ENCODE measurements at regions not wholly inside any gene's neighbourhood (a gene's known extent, or its start where the extent isn't known, plus 50 kb on each side); places are given as distances from the start of the nearest gene placed in this dataset.

- no peak for TF ChIP-seq CREB1 (IDR thresholded peaks at IDR 0.05; ENCODE audit: low read depth)
- TF ChIP-seq EGR1 (IDR thresholded peaks at IDR 0.05) = no peak
- no peak for TF ChIP-seq USF1 (IDR thresholded peaks at IDR 0.05)
- no peak for TF ChIP-seq NFIC (IDR thresholded peaks at IDR 0.05)
- no peak for TF ChIP-seq YY1 (IDR thresholded peaks at IDR 0.05; ENCODE audit: low read depth)
- no peak for TF ChIP-seq CEBPB (IDR thresholded peaks at IDR 0.05)
- TF ChIP-seq TAF1 (IDR thresholded peaks at IDR 0.05; ENCODE audit: low read depth) = no peak
- TF ChIP-seq RAD21 (IDR thresholded peaks at IDR 0.05; ENCODE audit: low read depth) = no peak
- TF ChIP-seq ZBTB7A (IDR thresholded peaks at IDR 0.05; ENCODE audit: low read depth) = no peak
- no peak for TF ChIP-seq FOXM1 (IDR thresholded peaks at IDR 0.05; ENCODE audit: borderline replicate concordance, low read depth)
Measured at GRCh38 chr4:94139931-94140612, 67.6 kb upstream of the SMARCAD1 start.

GRCh38 chr4:94141001-94141400, 66.7 kb upstream of the SMARCAD1 start:
- no peak for TF ChIP-seq FOXM1 (IDR thresholded peaks at IDR 0.05; ENCODE audit: borderline replicate concordance, low read depth)
- no peak for TF ChIP-seq USF1 (IDR thresholded peaks at IDR 0.05)
- TF ChIP-seq CREB1 (IDR thresholded peaks at IDR 0.05; ENCODE audit: low read depth) = no peak
- TF ChIP-seq YY1 (IDR thresholded peaks at IDR 0.05; ENCODE audit: low read depth) = no peak
- TF ChIP-seq REST (IDR thresholded peaks at IDR 0.05; ENCODE audit: low read depth) = no peak
- TF ChIP-seq EGR1 (IDR thresholded peaks at IDR 0.05) = no peak
- TF ChIP-seq TEAD4 (IDR thresholded peaks at IDR 0.05) = no peak
- no peak for TF ChIP-seq NFIC (IDR thresholded peaks at IDR 0.05)
- TF ChIP-seq ZBTB7A (IDR thresholded peaks at IDR 0.05; ENCODE audit: low read depth) = no peak
- no peak for TF ChIP-seq TAF1 (IDR thresholded peaks at IDR 0.05; ENCODE audit: low read depth)
- no peak for TF ChIP-seq RAD21 (IDR thresholded peaks at IDR 0.05; ENCODE audit: low read depth)
- no peak for TF ChIP-seq TCF12 (IDR thresholded peaks at IDR 0.05; ENCODE audit: low read depth)
- no peak for TF ChIP-seq MAX (IDR thresholded peaks at IDR 0.05)
- no peak for TF ChIP-seq CEBPB (IDR thresholded peaks at IDR 0.05)
- no peak for TF ChIP-seq EP300 (IDR thresholded peaks at IDR 0.05; ENCODE audit: borderline replicate concordance)

- TF ChIP-seq TCF12 (IDR thresholded peaks at IDR 0.05; ENCODE audit: low read depth) = no peak
- no peak for TF ChIP-seq USF1 (IDR thresholded peaks at IDR 0.05)
- no peak for TF ChIP-seq CREB1 (IDR thresholded peaks at IDR 0.05; ENCODE audit: low read depth)
- no peak for TF ChIP-seq MAX (IDR thresholded peaks at IDR 0.05)
- TF ChIP-seq NFIC (IDR thresholded peaks at IDR 0.05) = no peak
- no peak for TF ChIP-seq REST (IDR thresholded peaks at IDR 0.05; ENCODE audit: low read depth)
- TF ChIP-seq YY1 (IDR thresholded peaks at IDR 0.05; ENCODE audit: low read depth) = no peak
- no peak for TF ChIP-seq EP300 (IDR thresholded peaks at IDR 0.05; ENCODE audit: borderline replicate concordance)
- TF ChIP-seq FOXM1 (IDR thresholded peaks at IDR 0.05; ENCODE audit: borderline replicate concordance, low read depth) = no peak
- TF ChIP-seq ZBTB7A (IDR thresholded peaks at IDR 0.05; ENCODE audit: low read depth) = no peak
- TF ChIP-seq EGR1 (IDR thresholded peaks at IDR 0.05) = no peak
- no peak for TF ChIP-seq TEAD4 (IDR thresholded peaks at IDR 0.05)
- TF ChIP-seq RAD21 (IDR thresholded peaks at IDR 0.05; ENCODE audit: low read depth) = no peak
- no peak for TF ChIP-seq CEBPB (IDR thresholded peaks at IDR 0.05)
- no peak for TF ChIP-seq TAF1 (IDR thresholded peaks at IDR 0.05; ENCODE audit: low read depth)
Measured at GRCh38 chr4:94152466-94152865, 55.2 kb upstream of the SMARCAD1 start.

GRCh38 chr4:94156826-94157225, 50.8 kb upstream of the SMARCAD1 start:
- TF ChIP-seq EP300 (IDR thresholded peaks at IDR 0.05; ENCODE audit: borderline replicate concordance) (no peak), FOXM1 (IDR thresholded peaks at IDR 0.05; ENCODE audit: borderline replicate concordance, low read depth) (no peak), CREB1 (IDR thresholded peaks at IDR 0.05; ENCODE audit: low read depth) (no peak), YY1 (IDR thresholded peaks at IDR 0.05; ENCODE audit: low read depth) (no peak), TEAD4 (IDR thresholded peaks at IDR 0.05) (no peak), TAF1 (IDR thresholded peaks at IDR 0.05; ENCODE audit: low read depth) (no peak), CEBPB (IDR thresholded peaks at IDR 0.05) (no peak), EGR1 (IDR thresholded peaks at IDR 0.05) (no peak), MAX (IDR thresholded peaks at IDR 0.05) (no peak), RAD21 (IDR thresholded peaks at IDR 0.05; ENCODE audit: low read depth) (no peak), NFIC (IDR thresholded peaks at IDR 0.05) (no peak), REST (IDR thresholded peaks at IDR 0.05; ENCODE audit: low read depth) (no peak), USF1 (IDR thresholded peaks at IDR 0.05) (no peak), TCF12 (IDR thresholded peaks at IDR 0.05; ENCODE audit: low read depth) (no peak), ZBTB7A (IDR thresholded peaks at IDR 0.05; ENCODE audit: low read depth) (no peak)
